OCI-LY3 (cell line): ENCODE measurements at regions not wholly inside any gene's neighbourhood (a gene's known extent, or its start where the extent isn't known, plus 50 kb on each side); places are given as distances from the start of the nearest gene placed in this dataset.

Source experiments
- H2AFZ ChIP-seq: fragments of 200-600, 300-600 bp; shearing (Covaris generic); 2 replicates; pipeline ENCODE4 v1.6.0; 2014; ENCODE audit warnings: antibody characterized with exemption, low read depth, low read length
- H3K27ac ChIP-seq: fragments of 200-600, 300-600 bp; sonication (generic); 2 replicates; pipeline ENCODE4 v1.5.1; 2014; ENCODE audit warnings: mild to moderate bottlenecking, low read length, moderate library complexity, mixed read lengths
- H3K27me3 ChIP-seq: fragments of 200-600, 300-600 bp; sonication (generic); 2 replicates; pipeline ENCODE4 v1.6.1; 2014; ENCODE audit warnings: low read depth, low read length, mixed read lengths
- H3K36me3 ChIP-seq: fragments of 200-600, 300-600 bp; sonication (generic); replicated peaks from 2 replicates; pipeline ENCODE3; 2014; ENCODE audit warnings: low read depth, low read length, mixed read lengths
- H3K4me1 ChIP-seq: fragments of 300-600, 200-600 bp; sonication (generic); 2 replicates; pipeline ENCODE4 v1.6.1; 2014; ENCODE audit warnings: low read length, mixed read lengths
- H3K4me2 ChIP-seq: fragments of 200-600, 300-600 bp; sonication (generic); 2 replicates; pipeline ENCODE4 v1.6.1; 2014; ENCODE audit warnings: low read length, mixed read lengths
- H3K4me3 ChIP-seq: fragments of 300-600, 200-600 bp; sonication (generic); 2 replicates; pipeline ENCODE4 v1.5.1; 2014; ENCODE audit warnings: antibody characterized with exemption, mild to moderate bottlenecking, low read length, moderate library complexity
- H3K79me2 ChIP-seq: fragments of 300-600, 200-600 bp; shearing (Covaris generic); 2 replicates; pipeline ENCODE4 v1.6.1; 2014; ENCODE audit warnings: mild to moderate bottlenecking, low read length, mixed read lengths
- H3K9ac ChIP-seq: fragments of 300-600, 200-600 bp; shearing (Covaris generic); 2 replicates; pipeline ENCODE4 v1.6.0; 2014; ENCODE audit warnings: mild to moderate bottlenecking, low read length, moderate library complexity
- H3K9me3 ChIP-seq: fragments of 200-600, 300-600 bp; shearing (Covaris generic); 2 replicates; pipeline ENCODE4 v1.6.1; 2014; ENCODE audit warnings: low read length, mixed read lengths; ENCODE audit not compliant: insufficient read depth
- H4K20me1 ChIP-seq: fragments of 200-600, 300-600 bp; sonication (generic); 2 replicates; pipeline ENCODE4 v1.6.1; 2016; ENCODE audit warnings: low read length, mixed read lengths; ENCODE audit not compliant: insufficient read depth
- CTCF ChIP-seq: fragments of 200-600, 300-600 bp; sonication (generic); IDR thresholded peaks from 2 replicates; pipeline ENCODE4 v1.5.1; 2014; ENCODE audit warnings: antibody characterized with exemption, low read length, low read depth
- EZH2phosphoT487 ChIP-seq: fragments of 200-600 bp; shearing (Covaris generic); IDR thresholded peaks from 2 replicates; pipeline ENCODE4 v1.6.1; 2018; ENCODE audit warnings: antibody characterized with exemption, mixed run types, low read depth

GRCh38 chr14:71319666-71320065 is 412.4 kb downstream of the PCNX1 start:
- TF ChIP-seq EZH2phosphoT487, result no peak
- Histone ChIP-seq H2AFZ (peak overlapping the region; percentile 75), H3K4me1 (peaks cover 35% of the 10 kb centered on the region), H3K27me3 (no peaks in the 10 kb centered on the region), H3K4me3 (peak overlapping the region; percentile 89), H3K9me3 (no peaks in the 10 kb centered on the region), H3K36me3 (no peaks in the 10 kb centered on the region), H3K27ac (no peak overlapping the region), H3K4me2 (peak overlapping the region; percentile 81), H3K79me2 (peaks cover 35% of the 10 kb centered on the region), H4K20me1 (no peaks in the 10 kb centered on the region), H3K9ac (peak overlapping the region; percentile 39)

GRCh38 chr14:71320107-71320733 is 413.0 kb downstream of the PCNX1 start, which contains the start of gene SIPA1L1:
SIPA1L1 (plus strand) TSS chr14:71320476.
- H3K4me1 ChIP-seq, result peaks cover 41% of the 10 kb centered on the region
- H3K27me3 ChIP-seq, result no peaks in the 10 kb centered on the region
- H4K20me1 ChIP-seq, result no peaks in the 10 kb centered on the region
- H3K27ac ChIP-seq, result peak within 1 kb of the TSS; percentile 73
- H3K9me3 ChIP-seq, result no peaks in the 10 kb centered on the region
- H3K4me3 ChIP-seq, result peak within 1 kb of the TSS; percentile 89
- no peaks in the 10 kb centered on the region for H3K36me3 ChIP-seq
- H3K79me2 ChIP-seq, result peaks cover 41% of the 10 kb centered on the region
- TF ChIP-seq EZH2phosphoT487, result no peak
- no peak for TF ChIP-seq CTCF
- H3K4me2 ChIP-seq, result peak within 1 kb of the TSS; percentile 96
- peak within 1 kb of the TSS; percentile 75 for H2AFZ ChIP-seq
- H3K9ac ChIP-seq, result peak within 1 kb of the TSS; percentile 85

GRCh38 chr14:71320734-71321573 is 413.7 kb downstream of the PCNX1 start:
- Histone ChIP-seq H2AFZ (peak overlapping the region; percentile 67; the same call in 1 of the 2 replicates), H3K4me1 (peaks cover 48% of the 10 kb centered on the region), H3K4me3 (peak overlapping the region; percentile 89), H3K79me2 (peaks cover 48% of the 10 kb centered on the region), H4K20me1 (no peaks in the 10 kb centered on the region), H3K9me3 (no peaks in the 10 kb centered on the region), H3K9ac (peak overlapping the region; percentile 85), H3K4me2 (peak overlapping the region; percentile 96), H3K27me3 (no peaks in the 10 kb centered on the region), H3K27ac (peak overlapping the region; percentile 73), H3K36me3 (no peaks in the 10 kb centered on the region)
- TF ChIP-seq CTCF (no peak), EZH2phosphoT487 (no peak)

- peak overlapping the region; percentile 96 for H3K4me2 ChIP-seq
- no peaks in the 10 kb centered on the region for H3K27me3 ChIP-seq
- H3K79me2 ChIP-seq, result peaks cover 54% of the 10 kb centered on the region
- H3K4me1 ChIP-seq, result peaks cover 49% of the 10 kb centered on the region
- no peaks in the 10 kb centered on the region for H4K20me1 ChIP-seq
- no peak for TF ChIP-seq EZH2phosphoT487
- TF ChIP-seq CTCF, result no peak
- H3K36me3 ChIP-seq, result no peaks in the 10 kb centered on the region
- H3K9ac ChIP-seq, result peak overlapping the region; percentile 85
- H2AFZ ChIP-seq, result 0 out of 2 replicates have a peak overlapping the region, but pooled peaks have one; percentile 67
- H3K4me3 ChIP-seq, result peak overlapping the region; percentile 89
- peak overlapping the region; percentile 73 for H3K27ac ChIP-seq
- no peaks in the 10 kb centered on the region for H3K9me3 ChIP-seq
Observed at GRCh38 chr14:71321574-71322315, 414.5 kb downstream of the PCNX1 start.
